GM12878 (cell line): ENCODE measurements at regions not wholly inside any gene's neighbourhood (a gene's known extent, or its start where the extent isn't known, plus 50 kb on each side); places are given as distances from the start of the nearest gene placed in this dataset.

Experiments
- ATAC-seq: fragments of 200-7000 bp; cut with Tn5 transposase; 3 replicates; pipeline ENCODE4 v1.9.1; 2020; ENCODE audit warnings: mild to moderate bottlenecking, moderate library complexity
- BruUV-seq: library from RNA; stranded (reverse); fragments of 400-500 nt; replicated peaks from 2 replicates; lab custom pipeline; 2021; lab: Mats Ljungman, UMichigan
- CTCF ChIA-PET: fragments of 300-600 bp; sonication (Branson Sonifier 250); formaldehyde crosslinking; extraction: SDS; loops from one replicate; lab custom pipeline; 2021; ENCODE audit warnings: inconsistent platforms; lab: Yijun Ruan, JAX
- POLR2A ChIA-PET: fragments of 350-600 bp; formaldehyde crosslinking; extraction: SDS; loops from one replicate; lab custom pipeline; 2021; ENCODE audit warnings: inconsistent platforms; lab: Charles Lee
- RAD21 ChIA-PET: fragments of 300-600 bp; sonication (Branson Sonifier 250); formaldehyde crosslinking; loops from one replicate; lab custom pipeline; 2023; ENCODE audit warnings: antibody characterized with exemption; ENCODE audit not compliant: unreplicated experiment; lab: Charles Lee
- SMC1A ChIA-PET: fragments of 300-600 bp; sonication (Branson Sonifier 250); formaldehyde crosslinking; loops from one replicate; lab custom pipeline; 2023; ENCODE audit not compliant: unreplicated experiment, uncharacterized antibody; lab: Charles Lee
- DNase-seq: peaks from one replicate; pipeline ENCODE4 v3.0.0-alpha.2; 2011; ENCODE audit warnings: low read depth, low spot score
- FAIRE-seq: peaks from 3 replicates; lab custom pipeline; 2011; peaks lifted over from hg19 to GRCh38; lab: Jason Lieb, UNC
- H2AFZ ChIP-seq: 2 replicates; pipeline ENCODE4 v1.6.0; 2011; ENCODE audit warnings: low read depth, low read length, control low read depth; ENCODE audit not compliant: control insufficient read depth
- H3K27ac ChIP-seq: 2 replicates; pipeline ENCODE4 v1.5.1; 2011; ENCODE audit warnings: control low read depth; ENCODE audit not compliant: control insufficient read depth, insufficient read depth
- H3K27me3 ChIP-seq, 2 experiments: replicated peaks in 1 of 2; 2 replicates each; pipeline versions ENCODE4 v1.6.0 to v1.6.1; 2011; ENCODE audit warnings: low read length in 1 of 2; ENCODE audit not compliant: control insufficient read depth in 2 of 2, insufficient read depth in 2 of 2
- H3K36me3 ChIP-seq, 2 experiments: 2 replicates each; pipeline ENCODE4 v1.5.1; 2011; ENCODE audit warnings: low read length in 1 of 2; ENCODE audit not compliant: control insufficient read depth in 2 of 2, insufficient read depth in 2 of 2
- H3K4me1 ChIP-seq: 2 replicates; pipeline ENCODE4 v1.6.1; 2011; ENCODE audit warnings: mild to moderate bottlenecking, low read length, moderate library complexity, mixed read lengths; ENCODE audit not compliant: control insufficient read depth, insufficient read depth
- H3K4me2 ChIP-seq: 2 replicates; pipeline ENCODE4 v1.6.0; 2011; ENCODE audit warnings: control low read depth; ENCODE audit not compliant: control insufficient read depth, insufficient read depth
- H3K4me3 ChIP-seq: fragments of 200-600 bp; sonication (generic); 2 replicates; pipeline ENCODE4 v1.5.1; 2016
- H3K79me2 ChIP-seq: 2 replicates; pipeline ENCODE4 v1.6.0; 2011; ENCODE audit warnings: low read length; ENCODE audit not compliant: control insufficient read depth, insufficient read depth
- H3K9ac ChIP-seq: 2 replicates; pipeline ENCODE4 v1.8.0; 2011; ENCODE audit warnings: low read length, control low read depth, mixed read lengths; ENCODE audit not compliant: control insufficient read depth, insufficient read depth
- H3K9me3 ChIP-seq: replicated peaks from 3 replicates; pipeline ENCODE4 v1.5.1; 2011; ENCODE audit warnings: mild to moderate bottlenecking, low read length; ENCODE audit not compliant: control insufficient read depth, insufficient read depth
- H4K20me1 ChIP-seq: 2 replicates; pipeline ENCODE4 v1.6.0; 2011; ENCODE audit not compliant: control insufficient read depth, insufficient read depth
- ELK1 ChIP-seq: IDR thresholded peaks from 2 replicates; pipeline ENCODE4 v1.6.1; 2012; ENCODE audit warnings: low read depth, low read length, improper control_type of control experiment
- EP300 ChIP-seq, 2 experiments: fragments of 150-350 bp in 1 of 2; IDR thresholded peaks; 2 replicates each; pipeline ENCODE4 v1.6.1; 2011 to 2012; ENCODE audit warnings: low read depth in 2 of 2, low read length in 2 of 2, borderline replicate concordance in 1 of 2, improper control_type of control experiment in 1 of 2, inconsistent platforms in 1 of 2; ENCODE audit not compliant: control insufficient read depth in 1 of 2
- FOS ChIP-seq: IDR thresholded peaks from 3 replicates; pipeline ENCODE4 v1.6.1; 2011; ENCODE audit warnings: borderline replicate concordance; ENCODE audit not compliant: insufficient read length; ENCODE audit errors: extremely low read depth
- HDAC6 ChIP-seq: fragments of 200-600 bp; sonication (generic); IDR thresholded peaks from one replicate; pipeline ENCODE4 v1.8.0; 2017; ENCODE audit warnings: antibody characterized with exemption; ENCODE audit not compliant: unreplicated experiment
- KDM1A ChIP-seq: fragments of 200-600 bp; sonication (generic); IDR thresholded peaks from 2 replicates; pipeline ENCODE4 v1.6.1; 2016; ENCODE audit warnings: borderline replicate concordance
- MEF2B ChIP-seq: fragments of 450-650 bp; IDR thresholded peaks from 2 replicates; pipeline ENCODE4 v1.6.1; 2018; ENCODE audit warnings: mild to moderate bottlenecking, moderate library complexity; ENCODE audit not compliant: partially characterized antibody, poor library complexity, severe bottlenecking
- MTA2 ChIP-seq: fragments of 450-650 bp; IDR thresholded peaks from 2 replicates; pipeline ENCODE4 v1.6.1; 2016; ENCODE audit warnings: low read depth, mild to moderate bottlenecking, moderate library complexity
- NFIC ChIP-seq: IDR thresholded peaks from 2 replicates; pipeline ENCODE4 v1.6.1; 2012; ENCODE audit warnings: low read depth, mild to moderate bottlenecking, inconsistent platforms, low read length, moderate library complexity
- NR2F1 ChIP-seq: fragments of 450-650 bp; conservative IDR thresholded peaks from 2 replicates; pipeline ENCODE4 v1.6.1; 2017; ENCODE audit warnings: mild to moderate bottlenecking
- POLR2AphosphoS5 ChIP-seq: IDR thresholded peaks from 2 replicates; pipeline ENCODE4 v1.6.1; 2011; ENCODE audit warnings: mild to moderate bottlenecking, low read length, inconsistent platforms
- RELA ChIP-seq: fragments of 450-650 bp; IDR thresholded peaks from 2 replicates; pipeline ENCODE4 v1.8.0; 2014; ENCODE audit warnings: borderline replicate concordance; ENCODE audit not compliant: partially characterized antibody
- TAF1 ChIP-seq: IDR thresholded peaks from 2 replicates; pipeline ENCODE4 v1.6.1; 2011; ENCODE audit warnings: mild to moderate bottlenecking, low read depth, low read length, borderline replicate concordance
- WGBS: methylation state at CpG from one replicate; pipeline ENCODE4 v1.1.6; 2016; ENCODE audit warnings: low lambda C conversion rate; ENCODE audit not compliant: insufficient replicate concordance, insufficient coverage; ENCODE audit errors: missing lambda C conversion rate; 5-methylcytosine and 5-hydroxymethylcytosine counted together
- in situ Hi-C: fragments of 300-500 bp; cut with MboI; formaldehyde crosslinking; loops from 9 replicates; pipeline ENCODE4 v1.14.3; 2018; ENCODE audit warnings: mixed read lengths
- intact Hi-C: fragments of 100-400 bp; cut with micrococcal nuclease; formaldehyde crosslinking; loops from one replicate; pipeline ENCODE4 v1.14.2; 2022; ENCODE audit not compliant: unreplicated experiment
- TF ChIP-seq, protein P1 (sequence below): fragments of 450-650 bp; IDR thresholded peaks from 2 replicates; pipeline ENCODE4 v1.6.1; 2014; ENCODE audit warnings: mild to moderate bottlenecking
- TF ChIP-seq, protein P2 (sequence below): fragments of 450-650 bp; IDR thresholded peaks from 2 replicates; pipeline ENCODE4 v1.6.1; 2016; ENCODE audit warnings: mild to moderate bottlenecking
- TF ChIP-seq, protein P3 (sequence below): fragments of 150-350 bp; IDR thresholded peaks from 2 replicates; pipeline ENCODE4 v1.6.1; 2014; ENCODE audit warnings: mild to moderate bottlenecking, low read depth, low read length
- TF ChIP-seq, protein P4 (sequence below): fragments of 450-650 bp; formaldehyde crosslinking; IDR thresholded peaks from 2 replicates; pipeline ENCODE4 v1.5.0; 2022; ENCODE audit warnings: mild to moderate bottlenecking, missing genetic modification characterization

DNA sequence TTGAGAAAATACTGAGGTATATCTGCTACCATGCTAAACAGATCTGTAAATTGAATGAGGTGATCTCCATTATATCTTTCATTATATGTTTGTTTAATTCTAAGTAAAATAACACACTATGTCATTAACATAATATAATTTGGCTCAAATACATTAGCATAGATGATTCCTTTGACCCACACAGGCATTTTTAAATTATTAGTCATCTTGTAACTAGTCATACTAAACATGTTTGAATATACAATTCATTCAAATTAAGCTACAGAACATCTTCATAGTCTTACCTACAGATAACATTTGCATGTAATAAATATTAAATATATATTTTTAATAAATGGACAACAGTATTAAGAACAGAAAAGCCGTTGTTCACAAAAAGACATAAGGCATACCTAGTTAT, 52.7 kb upstream of the KYNU start:
- H3K4me1 ChIP-seq: no peaks in the 10 kb centered on the region
- no peaks in the 10 kb centered on the region for H4K20me1 ChIP-seq
- H3K4me2 ChIP-seq: no peak overlapping the region
- no peaks in the 10 kb centered on the region for H3K36me3 ChIP-seq
- H3K27me3 ChIP-seq: no peaks in the 10 kb centered on the region
- H3K4me3 ChIP-seq: no peak overlapping the region
- no peak overlapping the region for H3K27ac ChIP-seq
- no peak for FAIRE-seq
- no peak overlapping the region for H2AFZ ChIP-seq
- no TSS peak for BruUV-seq
- H3K9me3 ChIP-seq: no peaks in the 10 kb centered on the region
- ChIA-PET SMC1A (interaction anchor here (1.9 kb wide), 1 partner anchor 13 kb away, joined by 6 read pairs; no protein-coding TSS in a partner anchor), CTCF (interaction anchor here (1.0 kb wide), 1 partner anchor 155 kb away, joined by 3 read pairs; no protein-coding TSS in a partner anchor), POLR2A (no interaction called here), RAD21 (no interaction called here)
- DNase-seq: no peak
- intact Hi-C loops: no loop called here
- no peak overlapping the region for H3K9ac ChIP-seq
- no peak for ATAC-seq
- in situ Hi-C loops: no loop called here
- WGBS: 97% methylated on average over 1 of the region's 1 CpG
- no peaks in the 10 kb centered on the region for H3K79me2 ChIP-seq
- TF ChIP-seq, protein P1, sequence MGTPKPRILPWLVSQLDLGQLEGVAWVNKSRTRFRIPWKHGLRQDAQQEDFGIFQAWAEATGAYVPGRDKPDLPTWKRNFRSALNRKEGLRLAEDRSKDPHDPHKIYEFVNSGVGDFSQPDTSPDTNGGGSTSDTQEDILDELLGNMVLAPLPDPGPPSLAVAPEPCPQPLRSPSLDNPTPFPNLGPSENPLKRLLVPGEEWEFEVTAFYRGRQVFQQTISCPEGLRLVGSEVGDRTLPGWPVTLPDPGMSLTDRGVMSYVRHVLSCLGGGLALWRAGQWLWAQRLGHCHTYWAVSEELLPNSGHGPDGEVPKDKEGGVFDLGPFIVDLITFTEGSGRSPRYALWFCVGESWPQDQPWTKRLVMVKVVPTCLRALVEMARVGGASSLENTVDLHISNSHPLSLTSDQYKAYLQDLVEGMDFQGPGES: no peak
- TF ChIP-seq RELA: no peak
- TF ChIP-seq ELK1: no peak
- TF ChIP-seq, protein P2, sequence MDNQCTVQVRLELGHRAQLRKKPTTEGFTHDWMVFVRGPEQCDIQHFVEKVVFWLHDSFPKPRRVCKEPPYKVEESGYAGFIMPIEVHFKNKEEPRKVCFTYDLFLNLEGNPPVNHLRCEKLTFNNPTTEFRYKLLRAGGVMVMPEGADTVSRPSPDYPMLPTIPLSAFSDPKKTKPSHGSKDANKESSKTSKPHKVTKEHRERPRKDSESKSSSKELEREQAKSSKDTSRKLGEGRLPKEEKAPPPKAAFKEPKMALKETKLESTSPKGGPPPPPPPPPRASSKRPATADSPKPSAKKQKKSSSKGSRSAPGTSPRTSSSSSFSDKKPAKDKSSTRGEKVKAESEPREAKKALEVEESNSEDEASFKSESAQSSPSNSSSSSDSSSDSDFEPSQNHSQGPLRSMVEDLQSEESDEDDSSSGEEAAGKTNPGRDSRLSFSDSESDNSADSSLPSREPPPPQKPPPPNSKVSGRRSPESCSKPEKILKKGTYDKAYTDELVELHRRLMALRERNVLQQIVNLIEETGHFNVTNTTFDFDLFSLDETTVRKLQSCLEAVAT: no peak
- TF ChIP-seq, protein P3, sequence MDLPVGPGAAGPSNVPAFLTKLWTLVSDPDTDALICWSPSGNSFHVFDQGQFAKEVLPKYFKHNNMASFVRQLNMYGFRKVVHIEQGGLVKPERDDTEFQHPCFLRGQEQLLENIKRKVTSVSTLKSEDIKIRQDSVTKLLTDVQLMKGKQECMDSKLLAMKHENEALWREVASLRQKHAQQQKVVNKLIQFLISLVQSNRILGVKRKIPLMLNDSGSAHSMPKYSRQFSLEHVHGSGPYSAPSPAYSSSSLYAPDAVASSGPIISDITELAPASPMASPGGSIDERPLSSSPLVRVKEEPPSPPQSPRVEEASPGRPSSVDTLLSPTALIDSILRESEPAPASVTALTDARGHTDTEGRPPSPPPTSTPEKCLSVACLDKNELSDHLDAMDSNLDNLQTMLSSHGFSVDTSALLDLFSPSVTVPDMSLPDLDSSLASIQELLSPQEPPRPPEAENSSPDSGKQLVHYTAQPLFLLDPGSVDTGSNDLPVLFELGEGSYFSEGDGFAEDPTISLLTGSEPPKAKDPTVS: no peak
- no peak for TF ChIP-seq TAF1
- TF ChIP-seq MEF2B: no peak
- TF ChIP-seq EP300 (IDR thresholded peaks at IDR 0.05; ENCODE audit: borderline replicate concordance in 1 of 2, control insufficient read depth in 1 of 2, low read depth in 2 of 2, low read length in 2 of 2): no peak
- no peak for TF ChIP-seq NR2F1
- no peak for TF ChIP-seq POLR2AphosphoS5
- no peak for TF ChIP-seq NFIC
- no peak for TF ChIP-seq FOS
- no peak for TF ChIP-seq HDAC6
- TF ChIP-seq, protein P4, sequence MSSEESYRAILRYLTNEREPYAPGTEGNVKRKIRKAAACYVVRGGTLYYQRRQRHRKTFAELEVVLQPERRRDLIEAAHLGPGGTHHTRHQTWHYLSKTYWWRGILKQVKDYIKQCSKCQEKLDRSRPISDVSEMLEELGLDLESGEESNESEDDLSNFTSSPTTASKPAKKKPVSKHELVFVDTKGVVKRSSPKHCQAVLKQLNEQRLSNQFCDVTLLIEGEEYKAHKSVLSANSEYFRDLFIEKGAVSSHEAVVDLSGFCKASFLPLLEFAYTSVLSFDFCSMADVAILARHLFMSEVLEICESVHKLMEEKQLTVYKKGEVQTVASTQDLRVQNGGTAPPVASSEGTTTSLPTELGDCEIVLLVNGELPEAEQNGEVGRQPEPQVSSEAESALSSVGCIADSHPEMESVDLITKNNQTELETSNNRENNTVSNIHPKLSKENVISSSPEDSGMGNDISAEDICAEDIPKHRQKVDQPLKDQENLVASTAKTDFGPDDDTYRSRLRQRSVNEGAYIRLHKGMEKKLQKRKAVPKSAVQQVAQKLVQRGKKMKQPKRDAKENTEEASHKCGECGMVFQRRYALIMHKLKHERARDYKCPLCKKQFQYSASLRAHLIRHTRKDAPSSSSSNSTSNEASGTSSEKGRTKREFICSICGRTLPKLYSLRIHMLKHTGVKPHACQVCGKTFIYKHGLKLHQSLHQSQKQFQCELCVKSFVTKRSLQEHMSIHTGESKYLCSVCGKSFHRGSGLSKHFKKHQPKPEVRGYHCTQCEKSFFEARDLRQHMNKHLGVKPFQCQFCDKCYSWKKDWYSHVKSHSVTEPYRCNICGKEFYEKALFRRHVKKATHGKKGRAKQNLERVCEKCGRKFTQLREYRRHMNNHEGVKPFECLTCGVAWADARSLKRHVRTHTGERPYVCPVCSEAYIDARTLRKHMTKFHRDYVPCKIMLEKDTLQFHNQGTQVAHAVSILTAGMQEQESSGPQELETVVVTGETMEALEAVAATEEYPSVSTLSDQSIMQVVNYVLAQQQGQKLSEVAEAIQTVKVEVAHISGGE (CRISPR knock-in tag): no peak
- no peak for TF ChIP-seq MTA2
- TF ChIP-seq KDM1A: no peak
